ENCODE measurements at regions not wholly inside any gene's neighbourhood (a gene's known extent, or its start where the extent isn't known, plus 50 kb on each side); places are given as distances from the start of the nearest gene placed in this dataset.

- TF ChIP-seq, protein P1, sequence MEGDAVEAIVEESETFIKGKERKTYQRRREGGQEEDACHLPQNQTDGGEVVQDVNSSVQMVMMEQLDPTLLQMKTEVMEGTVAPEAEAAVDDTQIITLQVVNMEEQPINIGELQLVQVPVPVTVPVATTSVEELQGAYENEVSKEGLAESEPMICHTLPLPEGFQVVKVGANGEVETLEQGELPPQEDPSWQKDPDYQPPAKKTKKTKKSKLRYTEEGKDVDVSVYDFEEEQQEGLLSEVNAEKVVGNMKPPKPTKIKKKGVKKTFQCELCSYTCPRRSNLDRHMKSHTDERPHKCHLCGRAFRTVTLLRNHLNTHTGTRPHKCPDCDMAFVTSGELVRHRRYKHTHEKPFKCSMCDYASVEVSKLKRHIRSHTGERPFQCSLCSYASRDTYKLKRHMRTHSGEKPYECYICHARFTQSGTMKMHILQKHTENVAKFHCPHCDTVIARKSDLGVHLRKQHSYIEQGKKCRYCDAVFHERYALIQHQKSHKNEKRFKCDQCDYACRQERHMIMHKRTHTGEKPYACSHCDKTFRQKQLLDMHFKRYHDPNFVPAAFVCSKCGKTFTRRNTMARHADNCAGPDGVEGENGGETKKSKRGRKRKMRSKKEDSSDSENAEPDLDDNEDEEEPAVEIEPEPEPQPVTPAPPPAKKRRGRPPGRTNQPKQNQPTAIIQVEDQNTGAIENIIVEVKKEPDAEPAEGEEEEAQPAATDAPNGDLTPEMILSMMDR (conservative IDR thresholded peaks at IDR 0.05; ENCODE audit: low read length), result no peak
- no peak overlapping the region for H3K4me3 ChIP-seq (ENCODE audit: low read length)
- DNase-seq (ENCODE audit: low read depth), result no peak
Measured at GRCh38 chr4:138946306-138946705, 69.3 kb upstream of the NOCT start.

GRCh38 chr4:138945840-138946239, 69.7 kb upstream of the NOCT start:
- DNase-seq (ENCODE audit: low read depth), result no peak
- TF ChIP-seq, protein P1 (conservative IDR thresholded peaks at IDR 0.05; ENCODE audit: low read length), result no peak
- H3K4me3 ChIP-seq (ENCODE audit: low read length), result no peak overlapping the region

DNA sequence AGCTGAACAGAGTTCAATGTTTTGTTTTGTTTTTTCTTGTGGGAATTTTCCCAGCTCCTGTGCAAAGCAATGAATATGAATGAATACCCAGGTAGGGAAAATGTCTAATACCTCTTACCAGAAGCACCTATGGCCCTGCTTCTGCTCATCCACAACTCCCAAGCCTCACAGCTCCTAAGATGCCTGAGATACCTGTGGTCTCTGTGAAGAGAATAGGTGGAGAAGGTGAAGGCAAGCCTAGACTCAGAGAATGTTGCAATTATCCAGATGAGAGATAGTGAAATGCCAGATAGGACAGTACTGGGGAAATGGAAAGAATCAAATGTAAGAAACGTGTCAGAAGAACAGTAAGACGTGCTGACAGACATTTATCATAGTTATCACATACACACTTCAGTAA, 70.2 kb upstream of the NOCT start:
- H3K4me3 ChIP-seq (ENCODE audit: low read length), result no peak overlapping the region
- TF ChIP-seq, protein P1 (conservative IDR thresholded peaks at IDR 0.05; ENCODE audit: low read length), result no peak
- no peak for DNase-seq (ENCODE audit: low read depth)

GRCh38 chr4:138943893-138944292, 71.7 kb upstream of the NOCT start:
- no peak for DNase-seq (ENCODE audit: low read depth)
- no peak overlapping the region for H3K4me3 ChIP-seq (ENCODE audit: low read length)
- TF ChIP-seq, protein P1 (conservative IDR thresholded peaks at IDR 0.05; ENCODE audit: low read length), result no peak

DNA sequence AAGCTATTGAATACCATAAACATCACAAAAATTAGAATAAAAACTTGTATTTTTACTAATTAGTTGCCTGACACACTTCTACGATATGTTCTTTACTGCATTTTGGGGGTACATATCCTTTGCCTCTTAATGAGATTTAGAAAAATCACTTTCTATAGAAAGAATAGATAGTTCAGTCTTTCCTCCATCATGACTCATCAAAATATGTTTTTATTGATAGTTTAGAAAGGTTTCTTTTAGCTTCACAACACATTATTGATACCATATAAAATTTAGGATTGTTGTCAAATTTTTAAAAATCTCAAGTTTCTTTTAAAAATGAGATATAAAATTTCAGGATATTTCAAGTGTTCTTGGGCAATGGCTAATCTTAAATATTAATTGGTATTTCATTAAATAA, 74.5 kb upstream of the NOCT start:
- TF ChIP-seq, protein P1 (conservative IDR thresholded peaks at IDR 0.05; ENCODE audit: low read length), result no peak
- no peak overlapping the region for H3K4me3 ChIP-seq (ENCODE audit: low read length)
- DNase-seq (ENCODE audit: low read depth), result no peak

GRCh38 chr4:138939960-138940359, 75.6 kb upstream of the NOCT start:
- no peak overlapping the region for H3K4me3 ChIP-seq (ENCODE audit: low read length)
- DNase-seq (ENCODE audit: low read depth), result no peak
- TF ChIP-seq, protein P1 (conservative IDR thresholded peaks at IDR 0.05; ENCODE audit: low read length), result no peak

- DNase-seq (ENCODE audit: low read depth), result peak; percentile 46
- no peak overlapping the region for H3K4me3 ChIP-seq (ENCODE audit: low read length)
- TF ChIP-seq, protein P1 (conservative IDR thresholded peaks at IDR 0.05; ENCODE audit: low read length), result peak; percentile 62
Measured at GRCh38 chr4:138938366-138938690, 77.3 kb upstream of the NOCT start.
